Breast epithelium (tissue), 4 donors: ENCODE measurements at regions not wholly inside any gene's neighbourhood (a gene's known extent, or its start where the extent isn't known, plus 50 kb on each side); places are given as distances from the start of the nearest gene placed in this dataset.

ENCODE experiments used
- DNase-seq, 2 donors: peaks; one replicate each; pipeline ENCODE4 v3.0.0-alpha.2; 2019; ENCODE audit warnings: low spot score in 2 of 2
- H3K27ac ChIP-seq, 2 donors: fragments of 200-600 bp; sonication (generic) in 1 of 2; one replicate each; pipeline ENCODE4 v1.5.1; 2016 to 2019; ENCODE audit warnings: mild to moderate bottlenecking in 1 of 2
- H3K27me3 ChIP-seq, 2 donors: fragments of 200-600 bp; sonication (generic) in 1 of 2; one replicate each; pipeline versions ENCODE4 v1.5.1 to v1.6.0; 2017 to 2019; ENCODE audit warnings: control low read depth in 1 of 2, mild to moderate bottlenecking in 1 of 2
- H3K36me3 ChIP-seq: fragments of 200-600 bp; one replicate; pipeline ENCODE4 v1.5.1; 2019
- H3K4me1 ChIP-seq, 2 donors: fragments of 200-600 bp; sonication (generic); one replicate each; pipeline ENCODE4 v1.5.1; 2016 to 2019; ENCODE audit warnings: control low read depth in 1 of 2
- H3K4me3 ChIP-seq, 3 donors: fragments of 200-600 bp; sonication (generic); 1 replicate in 2 of 3; 2 replicates in 1 of 3; pipeline ENCODE4 v1.5.1; 2016 to 2019; ENCODE audit warnings: mild to moderate bottlenecking in 3 of 3, moderate library complexity in 2 of 3
- H3K9me3 ChIP-seq, 2 donors: fragments of 200-600 bp; sonication (generic) in 1 of 2; one replicate each; pipeline ENCODE4 v1.5.1; 2016 to 2019; ENCODE audit warnings: control low read depth in 1 of 2
- CTCF ChIP-seq, 3 donors: fragments of 450-650 bp; IDR thresholded peaks; one replicate each; pipeline ENCODE4 v1.5.1; 2016 to 2017; ENCODE audit warnings: antibody characterized with exemption in 3 of 3, mild to moderate bottlenecking in 3 of 3, moderate library complexity in 3 of 3
- POLR2A ChIP-seq: fragments of 450-650 bp; IDR thresholded peaks from one replicate; pipeline ENCODE4 v1.6.1; 2016; ENCODE audit warnings: antibody characterized with exemption, mild to moderate bottlenecking, moderate library complexity
- POLR2AphosphoS5 ChIP-seq, 3 donors: sonication (generic); formaldehyde crosslinking; IDR thresholded peaks; one replicate each; pipeline ENCODE4 v1.6.1; 2017; ENCODE audit warnings: antibody characterized with exemption in 3 of 3
- intact Hi-C: fragments of 100-400 bp; cut with DNase I; formaldehyde crosslinking; loops from one replicate; pipeline ENCODE4 v1.15.1; 2023; ENCODE audit warnings: low total_unique reads

DNA sequence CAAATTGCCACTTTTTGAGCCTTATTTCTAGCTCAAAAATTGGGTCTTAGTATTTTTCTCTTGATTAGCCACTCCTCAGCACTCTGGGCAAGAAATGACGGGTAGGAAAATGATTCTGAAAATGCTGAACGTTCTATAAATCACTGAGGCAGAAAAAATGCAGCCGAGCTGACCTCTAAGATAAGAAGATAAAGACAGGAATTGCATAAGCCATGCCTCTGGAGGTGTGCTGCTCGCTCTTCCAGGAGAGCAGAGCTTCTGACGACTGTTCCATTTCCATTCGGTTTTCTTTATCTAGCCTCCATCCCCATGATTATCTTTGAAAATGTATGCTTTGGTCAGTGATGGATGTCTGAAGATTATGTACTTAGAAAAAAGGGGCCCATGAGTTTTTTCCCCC lies 558.8 kb upstream of the ADAMTS9 start:
- Histone ChIP-seq H3K4me1 (no peaks in the 10 kb centered on the region), H3K27ac (no peak overlapping the region), H3K36me3 (no peaks in the 10 kb centered on the region), H3K4me3 (no peak overlapping the region), H3K27me3 (no peaks in the 10 kb centered on the region), H3K9me3 (no peaks in the 10 kb centered on the region)
- DNase-seq = no peak
- TF ChIP-seq POLR2AphosphoS5 (IDR thresholded peaks at IDR 0.05) (no peak), CTCF (IDR thresholded peaks at IDR 0.05) (no peak), POLR2A (no peak)
- intact Hi-C loops = no loop called here

DNA sequence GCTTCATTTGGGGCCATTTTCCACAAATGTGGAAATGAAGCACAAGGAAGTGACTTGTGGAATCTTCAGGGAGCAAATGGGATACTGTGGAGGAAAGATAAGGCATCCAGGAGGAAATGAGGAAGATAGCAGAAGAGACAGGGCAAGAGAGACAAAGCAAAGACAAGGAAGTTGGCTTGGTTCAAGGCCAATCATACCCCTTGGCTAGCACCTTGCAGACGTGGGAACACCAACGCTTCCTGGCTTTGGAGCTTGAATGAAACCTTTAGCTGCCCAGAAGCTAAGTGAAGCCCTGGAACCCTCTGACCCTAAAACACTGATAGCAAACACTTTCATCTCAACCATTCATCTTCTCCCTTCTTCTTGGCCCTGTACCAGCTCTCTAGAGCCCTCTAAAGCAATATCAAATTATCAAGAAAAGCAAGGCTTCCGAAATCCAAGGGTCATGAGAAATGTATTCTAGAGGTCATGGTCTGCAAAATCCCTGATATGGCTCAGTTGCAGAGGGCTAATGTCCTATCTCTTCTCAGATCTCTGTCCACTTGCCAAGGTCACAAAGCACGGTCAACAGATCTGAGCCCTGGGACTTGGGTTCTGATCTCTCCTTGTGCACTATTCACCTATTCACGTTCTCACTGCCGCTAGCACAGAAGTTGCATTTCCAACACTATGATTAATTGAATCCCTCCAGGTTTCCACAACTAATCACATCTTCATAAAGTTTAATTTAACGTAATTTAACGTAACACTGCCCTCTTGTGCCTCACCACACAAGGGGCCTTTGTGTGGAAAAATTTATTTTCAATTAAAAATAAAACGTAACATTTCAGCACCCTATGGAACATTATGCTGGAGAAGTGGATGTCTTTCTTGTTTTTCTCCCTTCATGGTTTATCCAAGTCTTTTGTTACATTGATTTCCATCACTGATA lies 557.6 kb upstream of the ADAMTS9 start:
- Histone ChIP-seq H3K9me3 (no peaks in the 10 kb centered on the region), H3K36me3 (no peaks in the 10 kb centered on the region), H3K27me3 (no peaks in the 10 kb centered on the region), H3K4me3 (no peak overlapping the region), H3K27ac (no peak overlapping the region), H3K4me1 (no peaks in the 10 kb centered on the region)
- DNase-seq = no peak
- TF ChIP-seq CTCF (IDR thresholded peaks at IDR 0.05) (peak in 2 of 3 donors; percentile 8 to 32), POLR2A (no peak)
- intact Hi-C loops = no loop called here

DNA sequence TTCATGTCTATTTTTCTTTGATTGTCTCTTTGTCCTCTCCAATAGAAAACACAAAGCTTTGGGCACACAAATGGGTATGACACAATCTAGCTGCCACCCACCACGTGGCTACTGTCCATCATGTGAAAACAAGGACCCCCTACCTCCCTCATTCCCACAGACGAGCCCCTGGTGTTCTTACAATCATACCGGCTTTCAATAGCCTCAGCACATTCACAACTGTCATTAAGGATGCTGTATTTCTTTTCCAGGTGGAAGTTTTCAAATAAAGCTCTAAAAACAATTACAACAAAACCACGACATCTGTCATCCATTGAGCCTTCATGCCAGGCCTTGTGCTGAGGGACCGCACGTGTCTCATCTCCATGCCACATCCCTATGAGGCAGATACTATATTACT lies 552.6 kb upstream of the ADAMTS9 start:
- DNase-seq = no peak
- H3K27ac ChIP-seq = no peak overlapping the region
- no peaks in the 10 kb centered on the region for H3K9me3 ChIP-seq
- H3K4me3 ChIP-seq = no peak overlapping the region
- H3K27me3 ChIP-seq = no peaks in the 10 kb centered on the region
- H3K36me3 ChIP-seq = no peaks in the 10 kb centered on the region
- no peaks in the 10 kb centered on the region for H3K4me1 ChIP-seq
- intact Hi-C loops = no loop called here
- TF ChIP-seq POLR2A (no peak), POLR2AphosphoS5 (IDR thresholded peaks at IDR 0.05) (no peak), CTCF (IDR thresholded peaks at IDR 0.05) (no peak)

GRCh38 chr3:65238652-65239051 lies 550.9 kb upstream of the ADAMTS9 start:
- no peak for DNase-seq

More at GRCh38 chr3:65238652-65239051, 550.9 kb upstream of the ADAMTS9 start:
- intact Hi-C loops = no loop called here
- no peaks in the 10 kb centered on the region for H3K36me3 ChIP-seq
- H3K27ac ChIP-seq = no peak overlapping the region
- no peaks in the 10 kb centered on the region for H3K4me1 ChIP-seq
- no peaks in the 10 kb centered on the region for H3K9me3 ChIP-seq
- TF ChIP-seq POLR2AphosphoS5 (IDR thresholded peaks at IDR 0.05) (no peak), CTCF (IDR thresholded peaks at IDR 0.05) (no peak), POLR2A (no peak)
- no peak overlapping the region for H3K4me3 ChIP-seq
- no peaks in the 10 kb centered on the region for H3K27me3 ChIP-seq
